GM19452 (cell line): ENCODE measurements at regions not wholly inside any gene's neighbourhood (a gene's known extent, or its start where the extent isn't known, plus 50 kb on each side); places are given as distances from the start of the nearest gene placed in this dataset.
"Not testable (repeated sequence)": the region's sequence is repeated elsewhere in the genome, so short reads cannot be mapped to it uniquely, and the experiment has no call there.

Source experiments
- ATAC-seq: cut with Tn5 transposase; IDR thresholded peaks from one replicate; pipeline ENCODE4 v1.9.1; 2021; ENCODE audit not compliant: unreplicated experiment

GRCh38 chr1:232146514-232146913, 483.4 kb downstream of the SIPA1L2 start:
- no peak for ATAC-seq

GRCh38 chr1:232145768-232146167, 484.2 kb downstream of the SIPA1L2 start:
- no peak for ATAC-seq

- no peak for ATAC-seq
These were observed 485.2 kb downstream of the SIPA1L2 start for GRCh38 chr1:232144696-232145230.

GRCh38 chr1:232143315-232143886, 486.5 kb downstream of the SIPA1L2 start:
- ATAC-seq: no peak

GRCh38 chr1:232142403-232143314, 487.3 kb downstream of the SIPA1L2 start:
- ATAC-seq: no peak

- not testable (repeated sequence) for ATAC-seq
These were observed 488.8 kb downstream of the SIPA1L2 start for GRCh38 chr1:232141167-232141448.

GRCh38 chr1:232140419-232141166, 489.3 kb downstream of the SIPA1L2 start:
- no peak for ATAC-seq

GRCh38 chr1:232139444-232139843, 490.5 kb downstream of the SIPA1L2 start:
- no peak for ATAC-seq

GRCh38 chr1:232138044-232138443, 491.9 kb downstream of the SIPA1L2 start:
- ATAC-seq: no peak

GRCh38 chr1:232137066-232137465, 492.9 kb downstream of the SIPA1L2 start:
- ATAC-seq: no peak

- ATAC-seq: no peak
These were observed 493.8 kb downstream of the SIPA1L2 start for GRCh38 chr1:232136136-232136535.

- ATAC-seq: no peak
These were observed 495.6 kb downstream of the SIPA1L2 start for GRCh38 chr1:232134365-232134764.

GRCh38 chr1:232132572-232132971, 497.4 kb downstream of the SIPA1L2 start:
- ATAC-seq: no peak

GRCh38 chr1:232131715-232132391, 498.1 kb downstream of the SIPA1L2 start:
- ATAC-seq: no peak

GRCh38 chr1:232130815-232131480, 499.0 kb downstream of the SIPA1L2 start:
- ATAC-seq: no peak

GRCh38 chr1:232127190-232127589, 500.6 kb downstream of the DISC1 start:
- ATAC-seq: no peak

GRCh38 chr1:232123775-232124659, 497.4 kb downstream of the DISC1 start:
- ATAC-seq: no peak

GRCh38 chr1:232117903-232118302, 491.3 kb downstream of the DISC1 start:
- ATAC-seq: not testable (repeated sequence)

GRCh38 chr1:232114985-232115384, 488.4 kb downstream of the DISC1 start:
- ATAC-seq: no peak

GRCh38 chr1:232112076-232112475, 485.5 kb downstream of the DISC1 start:
- ATAC-seq: no peak
